CD4-positive, alpha-beta T cell treated with Interleukin-15 for 4 hours (primary cell): ENCODE measurements at regions not wholly inside any gene's neighbourhood (a gene's known extent, or its start where the extent isn't known, plus 50 kb on each side); places are given as distances from the start of the nearest gene placed in this dataset.

Experiments
- DNase-seq: peaks from one replicate; pipeline ENCODE4 v3.0.0-alpha.2; 2020; ENCODE audit warnings: low spot score

DNA sequence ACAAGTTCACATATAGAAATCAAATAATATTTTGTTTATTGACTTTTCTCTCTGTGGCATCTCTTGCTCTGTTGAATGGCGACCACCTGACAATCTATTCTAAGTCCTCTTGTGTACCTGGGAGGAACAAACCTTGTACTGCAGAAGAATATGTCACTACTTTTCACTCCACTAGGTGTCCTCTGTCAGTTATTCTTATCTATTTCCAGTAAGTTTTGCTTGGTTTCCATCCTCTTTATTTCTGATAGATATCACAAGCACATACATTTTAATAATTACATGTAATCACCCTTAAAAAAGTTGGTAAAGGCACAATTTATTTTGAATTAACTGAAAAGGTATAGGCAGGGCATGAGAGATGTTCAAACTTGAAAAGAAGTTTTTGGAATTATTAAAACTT is 238.4 kb downstream of the SNCA start:
- DNase-seq: no peak

DNA sequence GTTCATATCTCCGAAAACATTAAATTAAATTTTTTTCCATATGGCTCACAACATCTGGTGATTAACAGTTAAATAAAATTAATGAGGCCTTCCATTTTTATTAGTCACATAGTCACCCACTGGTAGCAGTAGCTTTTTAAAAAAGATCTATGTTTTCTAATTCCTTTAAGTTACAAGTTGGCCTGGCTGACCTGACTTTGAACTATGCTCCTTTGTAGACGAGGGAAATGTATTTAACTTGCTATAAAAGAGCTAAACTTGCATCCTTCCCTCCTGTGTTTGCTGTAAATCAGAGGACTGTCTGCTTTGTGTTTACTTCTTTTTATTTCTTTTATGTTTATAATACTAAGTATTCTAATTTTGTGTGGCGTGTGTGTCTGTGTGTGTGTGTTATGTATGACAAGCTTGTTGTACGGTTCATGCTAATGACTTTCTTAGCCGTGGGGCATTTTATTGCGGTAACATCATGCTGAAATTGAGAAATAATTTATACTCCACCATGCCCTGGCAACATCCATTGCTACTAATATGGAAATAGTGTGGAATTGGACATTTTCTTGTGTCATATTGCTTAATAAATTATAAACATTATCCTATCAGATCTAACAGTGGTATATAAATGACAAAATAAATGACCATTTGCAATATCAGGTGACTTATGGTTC is 241.7 kb downstream of the SNCA start:
- no peak for DNase-seq

DNA sequence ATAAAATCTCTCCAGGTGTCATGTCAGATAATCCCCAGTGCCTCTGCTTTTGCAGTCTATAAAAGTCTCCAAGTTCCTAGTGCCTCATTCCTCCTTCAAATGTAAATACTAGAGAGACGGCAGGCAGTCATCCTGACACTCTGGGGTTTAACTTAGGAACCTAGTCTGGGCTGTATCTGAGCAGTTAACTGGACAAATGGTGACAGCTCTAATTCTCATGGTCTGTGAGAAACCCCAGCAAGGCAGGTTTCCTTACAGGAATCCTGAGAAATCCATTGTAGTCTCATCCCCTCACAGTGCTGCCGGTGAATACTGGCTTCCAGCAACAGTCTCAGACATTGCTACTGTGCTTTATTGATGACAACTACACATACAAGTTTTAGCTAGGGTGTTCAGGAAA is 246.8 kb downstream of the SNCA start:
- no peak for DNase-seq

DNA sequence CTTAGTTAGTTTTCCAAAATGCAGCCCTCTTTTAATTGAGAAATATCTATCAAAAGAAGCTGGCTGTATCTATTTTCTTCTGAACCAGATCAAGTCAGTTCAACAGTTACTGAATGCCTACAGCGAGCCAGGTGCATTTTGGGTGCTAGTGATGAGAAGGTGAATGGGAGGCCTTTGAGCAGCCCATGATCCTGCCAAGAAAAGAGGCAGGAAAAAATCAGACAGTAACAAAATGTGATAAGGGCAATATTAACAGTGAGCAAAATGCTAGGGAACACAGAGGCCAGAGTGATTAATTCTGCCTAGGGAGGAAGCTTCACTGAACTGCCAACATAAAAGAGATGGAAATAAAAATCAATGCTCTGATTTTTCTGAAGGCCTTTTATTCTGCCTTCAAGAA is 248.5 kb downstream of the SNCA start:
- no peak for DNase-seq

DNA sequence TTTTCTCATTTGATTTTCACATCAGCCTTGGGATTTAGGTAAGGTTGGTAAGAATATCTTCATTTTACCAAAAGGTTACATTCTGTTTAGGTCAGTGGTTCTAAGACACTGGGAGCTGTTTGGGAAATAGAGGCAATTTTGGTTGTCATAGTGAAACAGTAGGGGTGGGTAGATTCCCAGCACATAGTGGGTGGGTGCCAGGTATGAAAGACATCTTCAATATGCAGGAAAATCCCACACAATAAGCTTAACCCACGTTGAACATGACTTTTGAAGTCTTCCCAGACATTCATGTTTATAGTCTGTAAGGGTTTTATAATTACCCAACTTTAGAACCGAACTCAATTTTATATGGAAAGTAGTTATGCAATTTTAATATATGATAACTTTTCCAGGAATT is 249.6 kb downstream of the SNCA start:
- DNase-seq: no peak

DNA sequence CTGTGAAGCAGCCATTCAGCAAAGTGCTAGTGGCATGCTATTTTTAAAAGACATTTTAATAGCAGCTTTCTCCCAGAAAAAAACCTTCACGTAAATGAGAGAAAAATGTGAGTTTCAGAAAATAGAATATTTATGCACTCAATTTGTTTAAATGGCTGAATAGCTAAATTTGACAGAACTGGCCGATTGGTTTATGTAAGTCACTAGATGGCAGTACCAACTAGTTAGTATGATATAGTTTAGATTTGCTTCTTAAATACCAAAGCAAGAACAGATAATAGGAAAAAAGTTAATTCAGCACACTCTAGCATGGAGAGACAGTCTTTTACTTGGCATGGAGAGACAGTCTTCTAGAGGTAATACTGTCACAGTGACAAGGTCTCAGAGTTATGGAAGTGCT is 250.1 kb downstream of the SNCA start:
- DNase-seq: no peak

DNA sequence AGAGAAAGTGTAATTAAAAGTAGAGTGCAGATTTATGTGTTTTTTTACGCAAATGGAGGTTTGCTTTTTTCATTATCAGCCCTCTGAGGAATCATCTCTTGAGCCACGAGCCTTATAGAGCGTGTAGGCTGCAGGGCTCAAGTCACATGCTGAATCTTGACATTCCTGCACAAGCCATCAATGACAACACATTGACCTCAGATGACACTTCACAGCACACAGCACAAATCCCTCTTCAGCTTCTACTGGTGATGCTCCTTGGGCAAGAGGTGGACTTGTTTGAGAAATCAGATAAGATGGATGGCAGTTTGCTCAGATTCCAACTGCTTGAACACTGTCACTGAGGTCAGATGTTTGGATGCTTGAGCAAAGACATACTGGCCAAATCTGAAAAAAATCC is 250.6 kb downstream of the SNCA start:
- DNase-seq: no peak

DNA sequence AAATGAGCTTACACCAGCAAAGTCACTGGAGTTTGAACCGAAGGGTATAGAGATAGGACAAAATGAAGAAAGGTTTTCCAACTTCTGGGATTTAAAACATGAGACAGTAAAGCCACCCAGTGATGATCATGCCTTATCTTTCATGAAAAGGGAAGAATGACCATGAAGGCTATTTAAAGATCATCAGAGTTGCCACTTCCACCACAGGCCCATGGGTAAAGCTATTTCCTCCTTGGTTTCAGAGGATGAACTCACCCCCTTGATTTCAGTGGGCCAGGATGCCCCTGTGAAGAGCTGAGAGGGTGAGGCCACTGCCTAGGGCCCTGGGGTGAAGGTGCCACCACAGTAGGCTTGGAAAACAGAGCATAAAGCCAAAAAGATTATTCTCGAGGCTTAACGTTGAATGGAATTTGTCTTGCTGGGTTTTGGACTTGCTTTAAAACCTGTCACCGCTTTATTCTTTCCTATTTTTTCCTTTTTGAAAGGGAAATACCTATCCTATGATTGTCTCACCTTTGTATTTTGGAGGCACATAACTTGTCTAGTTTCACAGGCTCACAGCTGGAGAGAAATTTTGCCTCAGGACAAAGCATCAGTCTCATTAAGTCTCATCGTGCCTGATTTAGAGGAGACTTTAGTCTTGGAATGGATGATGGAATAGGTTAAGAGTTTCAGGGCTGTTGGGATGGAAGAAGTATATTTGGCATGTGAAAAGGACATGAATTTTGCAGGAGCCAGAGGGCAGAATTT is 254.0 kb downstream of the SNCA start:
- no peak for DNase-seq

DNA sequence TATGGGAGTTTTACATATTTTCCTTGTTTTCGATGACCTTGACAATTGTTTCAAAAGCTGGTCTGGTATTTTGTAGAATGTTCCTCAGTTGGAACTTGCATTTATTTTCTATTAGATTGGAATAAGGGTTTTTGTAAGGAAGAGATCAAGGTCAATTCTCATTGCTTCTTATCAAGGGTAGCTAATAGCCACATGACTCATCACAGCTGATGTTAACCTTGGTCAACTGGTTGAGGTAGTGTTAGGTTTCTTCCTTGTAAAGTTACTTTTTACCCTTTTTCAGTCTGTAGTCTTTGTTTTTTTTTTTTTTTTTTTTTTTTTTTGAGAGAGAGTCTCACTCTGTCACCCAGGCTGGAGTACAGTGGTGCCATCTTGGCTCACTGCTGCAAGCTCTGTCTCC is 257.2 kb downstream of the SNCA start:
- DNase-seq: no peak

DNA sequence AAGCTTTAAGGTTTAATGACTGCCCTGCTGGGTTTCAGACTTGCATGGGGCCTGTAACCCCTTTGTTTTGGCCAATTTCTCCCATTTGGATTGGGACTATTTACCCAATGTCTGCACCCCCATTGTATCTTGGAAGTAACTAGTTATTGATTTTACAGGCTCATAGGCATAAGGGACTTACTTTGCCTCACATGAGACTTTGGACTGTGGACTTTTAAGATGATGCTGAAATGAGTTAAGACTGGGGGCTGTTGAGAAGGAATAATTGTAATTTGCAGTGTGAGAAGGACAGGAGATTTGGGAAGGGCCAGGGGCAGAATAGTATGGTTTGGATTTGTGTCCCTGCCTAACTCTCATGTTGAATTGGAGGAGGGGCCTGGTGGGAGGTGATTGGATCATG is 260.7 kb downstream of the SNCA start:
- DNase-seq: no peak

DNA sequence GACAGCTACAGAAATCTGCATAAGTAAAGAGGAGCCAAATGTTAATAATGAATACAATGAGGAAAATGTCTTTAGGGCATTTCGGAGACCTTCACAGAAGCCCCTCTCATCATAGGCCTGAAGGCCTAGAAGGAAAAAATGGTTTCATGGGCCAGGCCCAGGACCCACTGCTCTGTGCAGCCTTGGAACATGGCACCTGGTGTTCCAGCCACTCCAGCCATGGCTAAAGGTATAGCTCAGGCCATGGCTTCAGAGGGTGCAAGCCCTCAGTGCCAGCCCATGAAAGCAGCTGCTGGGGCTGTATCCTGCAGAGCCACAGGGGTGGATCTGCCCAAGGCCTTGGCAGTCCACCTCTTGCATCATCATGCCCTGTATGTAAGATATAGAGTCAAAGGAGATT is 261.1 kb downstream of the SNCA start:
- DNase-seq: no peak

DNA sequence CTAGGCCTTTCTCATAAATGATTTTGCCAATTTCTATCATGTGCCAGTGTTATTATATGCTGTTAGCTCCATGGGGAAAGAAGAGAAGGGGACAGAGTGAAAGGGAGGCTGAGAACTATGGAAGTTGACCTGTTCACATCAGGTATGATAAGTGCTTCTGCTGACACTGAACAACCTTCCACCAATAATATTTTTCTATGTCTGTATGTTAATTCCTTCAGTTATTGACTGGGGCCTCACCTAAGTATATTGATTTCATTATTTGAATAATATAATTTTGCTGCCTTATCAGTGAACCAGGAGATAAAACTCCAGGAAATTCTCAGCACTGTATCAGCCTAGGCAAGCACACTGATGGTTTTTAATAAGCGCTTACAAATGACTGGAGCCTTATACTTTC is 262.8 kb downstream of the SNCA start:
- no peak for DNase-seq

DNA sequence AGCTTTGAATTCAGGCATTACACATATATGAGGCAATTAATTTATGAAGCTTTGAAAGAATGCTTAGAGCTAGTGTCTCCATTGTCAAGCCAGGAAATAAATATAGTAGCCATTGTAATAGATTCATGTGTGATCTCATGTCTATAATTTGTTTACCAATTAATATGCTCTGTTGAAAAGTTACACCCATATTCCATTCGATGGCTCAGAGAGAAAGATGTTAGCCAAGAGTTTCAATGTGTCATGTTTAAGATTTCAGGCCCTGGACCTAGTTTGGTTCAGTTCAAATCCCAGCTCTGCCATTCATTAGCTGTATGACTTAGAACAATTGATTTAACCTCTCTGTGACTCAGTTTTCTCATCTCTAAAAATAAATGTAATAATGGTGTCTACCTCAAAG is 263.3 kb downstream of the SNCA start:
- DNase-seq: no peak

DNA sequence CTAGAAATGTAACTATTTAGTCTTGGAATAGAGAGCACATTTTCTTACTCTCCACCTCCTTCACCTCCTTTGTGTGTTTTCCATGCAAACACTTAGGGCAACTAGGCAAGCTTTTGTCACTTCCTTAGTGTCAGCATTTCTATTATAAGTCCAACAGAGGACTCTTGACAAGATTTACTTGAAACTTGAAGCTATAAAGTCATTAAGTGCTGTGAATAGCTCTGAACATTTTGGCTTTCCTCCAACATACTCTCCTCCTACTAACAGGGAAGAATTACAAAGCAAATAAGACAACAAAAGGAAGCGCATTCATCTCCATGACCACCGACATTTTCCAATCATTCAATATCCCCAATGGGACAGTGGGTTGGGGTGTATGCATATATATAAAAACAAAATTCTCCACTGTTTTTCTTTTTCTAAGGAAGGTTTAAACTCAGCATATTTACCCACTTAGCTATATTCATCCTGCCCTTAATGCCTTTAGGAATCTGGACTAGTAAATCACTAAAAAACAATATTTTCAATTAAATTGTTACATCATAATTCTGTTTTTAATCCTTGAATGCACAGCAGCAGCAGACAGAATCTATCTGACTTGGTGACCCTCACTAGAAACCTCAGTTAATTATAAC is 264.6 kb downstream of the SNCA start:
- no peak for DNase-seq

DNA sequence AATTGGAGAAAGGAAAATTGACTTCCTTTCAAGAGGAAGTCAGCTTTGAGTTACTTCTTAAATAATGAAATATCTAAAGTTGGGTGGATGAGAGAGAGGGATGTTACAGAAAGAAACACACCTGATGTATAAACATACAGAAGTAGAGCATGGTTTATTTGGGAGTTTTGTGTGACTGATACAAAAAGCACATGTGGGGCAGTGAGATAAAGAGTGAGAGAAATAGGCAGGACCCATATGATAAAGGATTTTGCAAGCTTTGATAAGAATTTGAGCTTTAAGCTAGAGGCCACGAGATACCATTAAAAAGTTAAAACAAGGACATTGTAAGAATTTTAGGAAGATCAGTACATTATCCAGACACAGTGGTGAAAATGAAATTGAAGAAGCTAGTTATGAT is 263.3 kb upstream of the GPRIN3 start:
- no peak for DNase-seq

DNA sequence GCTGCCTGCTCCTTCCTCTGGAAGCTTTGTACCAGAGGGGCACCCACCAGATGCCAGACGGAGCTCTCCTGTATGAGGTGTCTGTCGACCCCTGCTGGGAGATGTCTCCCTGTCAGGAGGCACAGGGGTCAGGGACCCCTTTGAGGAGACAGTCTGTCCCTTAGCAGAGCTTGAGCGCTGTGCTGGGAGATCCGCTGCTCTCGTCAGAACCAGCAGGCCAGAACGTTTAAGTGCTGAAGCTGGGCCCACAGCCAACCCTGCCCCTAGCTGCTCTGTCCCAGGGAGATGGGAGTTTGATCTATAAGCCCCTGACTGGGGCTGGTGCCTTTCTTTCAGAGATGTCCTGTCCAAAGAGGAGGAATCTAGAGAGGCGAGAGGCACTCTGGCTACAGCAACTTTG is 260.3 kb upstream of the GPRIN3 start:
- no peak for DNase-seq

DNA sequence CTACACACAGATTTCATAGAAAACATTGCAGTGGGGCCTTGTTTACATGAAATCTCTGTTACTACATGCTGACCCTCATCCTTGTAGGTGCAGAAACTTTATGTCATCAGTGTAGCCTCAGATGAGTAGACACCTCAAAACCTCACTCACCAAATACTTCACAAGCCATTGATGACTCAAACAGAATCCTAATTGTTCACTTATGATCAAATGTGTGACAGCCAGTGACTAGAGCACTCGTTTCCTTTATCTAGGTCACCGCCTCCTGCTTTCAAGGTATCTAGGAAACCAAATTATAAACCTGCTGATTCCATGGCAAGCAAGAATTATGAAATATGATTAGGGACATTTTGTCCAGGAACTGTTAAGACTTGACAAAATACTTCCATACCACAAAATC is 255.8 kb upstream of the GPRIN3 start:
- no peak for DNase-seq

DNA sequence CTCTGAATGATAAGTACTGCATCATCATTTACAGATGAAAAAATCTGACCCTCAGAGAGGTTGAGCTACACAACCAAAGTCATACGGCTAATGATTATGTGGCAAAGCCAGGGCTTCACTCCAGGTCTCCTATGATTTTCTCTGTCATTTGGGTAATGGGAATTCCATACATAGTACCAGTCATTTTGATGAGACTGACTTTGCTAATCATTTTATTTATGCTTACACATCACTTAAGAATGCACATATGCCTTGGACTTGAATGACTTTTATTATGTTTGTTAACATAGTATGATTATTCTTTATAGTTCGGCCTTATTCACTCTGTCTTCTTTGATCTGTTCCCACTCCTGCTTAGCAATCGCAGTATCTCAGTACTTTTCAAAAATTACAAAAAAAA is 255.1 kb upstream of the GPRIN3 start:
- no peak for DNase-seq

DNA sequence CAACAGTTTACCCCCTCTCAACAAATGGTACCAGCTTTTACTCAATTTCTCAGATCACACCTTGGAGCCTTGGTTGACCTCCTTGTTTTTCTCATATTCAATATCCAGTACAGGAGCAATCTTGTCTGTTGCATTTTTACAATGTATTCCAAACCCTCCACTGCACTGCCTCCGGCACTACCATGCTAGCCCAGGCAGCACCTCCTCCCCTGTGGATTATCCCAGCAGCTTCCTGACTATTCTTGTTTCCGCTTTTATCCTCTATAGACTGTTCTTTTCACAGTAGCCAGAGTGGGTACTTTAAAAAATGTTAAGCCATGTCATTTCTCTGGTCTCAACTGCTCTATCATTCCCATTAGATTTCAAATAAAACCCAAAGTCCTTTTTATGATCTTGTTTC is 253.4 kb upstream of the GPRIN3 start:
- DNase-seq: no peak

DNA sequence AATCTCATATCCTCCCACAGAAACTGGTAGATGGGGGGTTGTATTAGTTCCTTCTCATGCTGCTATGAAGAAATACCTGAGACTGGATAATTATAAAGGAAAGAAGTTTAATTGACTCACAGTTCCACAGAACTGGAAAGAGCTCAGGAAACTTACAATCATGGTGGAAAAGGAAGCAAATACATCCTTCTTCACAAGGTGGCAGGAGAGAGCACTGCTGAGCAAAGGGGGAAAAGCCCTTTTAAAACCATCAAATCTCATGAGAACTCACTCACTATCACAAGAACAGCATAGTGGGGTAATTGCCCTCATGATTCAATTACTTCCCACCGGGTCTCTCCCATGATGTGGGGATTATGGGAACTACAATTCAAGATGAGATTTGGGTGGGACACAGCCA is 250.5 kb upstream of the GPRIN3 start:
- DNase-seq: no peak

DNA sequence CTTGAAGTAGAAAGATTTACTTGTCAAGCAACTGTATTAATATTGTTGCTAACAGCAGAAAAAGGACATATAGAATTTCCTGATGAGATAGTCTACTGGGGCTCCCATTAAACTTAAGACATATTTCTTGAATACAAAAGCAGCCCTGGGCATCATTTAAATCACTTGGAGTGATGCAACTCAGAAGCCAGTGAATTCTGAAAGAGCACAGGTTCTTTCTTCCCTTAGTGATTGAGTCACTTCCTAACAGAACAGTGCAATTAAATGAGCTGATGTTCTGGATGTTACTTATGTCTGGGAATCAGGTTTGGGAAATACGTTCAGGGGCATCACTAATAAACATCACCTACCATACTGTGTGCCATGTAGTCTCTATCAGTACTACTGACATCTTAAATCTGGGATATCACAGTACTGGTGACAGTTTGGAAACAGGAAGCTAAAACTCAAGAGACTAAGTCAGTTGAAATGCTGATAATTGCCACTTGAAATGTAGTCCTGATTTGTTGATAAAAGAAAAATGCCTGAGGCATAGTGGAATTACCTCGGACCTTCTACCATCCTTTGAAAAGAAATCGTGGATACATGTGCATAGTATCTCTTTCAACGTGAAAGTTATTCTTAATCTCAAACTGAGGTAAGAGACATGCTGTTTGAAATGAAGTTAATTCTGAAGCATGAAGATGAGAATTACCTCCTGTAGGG is 249.2 kb upstream of the GPRIN3 start:
- DNase-seq: no peak

DNA sequence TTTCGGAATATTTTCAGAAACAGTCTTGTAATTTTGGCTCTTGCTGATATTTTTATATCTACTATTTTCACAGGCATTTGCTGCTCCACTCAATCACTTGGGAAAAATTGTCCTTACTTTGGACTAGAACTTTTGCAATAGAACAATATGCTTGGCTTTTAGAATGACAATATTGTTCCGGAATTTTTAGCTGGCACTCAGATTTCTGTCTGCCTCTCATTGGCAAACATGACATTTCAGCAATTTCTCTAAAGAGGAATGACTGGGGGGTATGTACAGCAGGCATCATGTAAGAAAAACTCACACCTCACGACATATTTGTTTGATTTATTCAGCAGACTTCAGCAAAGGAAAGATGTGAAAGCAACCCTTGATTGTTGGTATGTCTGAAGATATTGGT is 243.6 kb upstream of the GPRIN3 start:
- no peak for DNase-seq

DNA sequence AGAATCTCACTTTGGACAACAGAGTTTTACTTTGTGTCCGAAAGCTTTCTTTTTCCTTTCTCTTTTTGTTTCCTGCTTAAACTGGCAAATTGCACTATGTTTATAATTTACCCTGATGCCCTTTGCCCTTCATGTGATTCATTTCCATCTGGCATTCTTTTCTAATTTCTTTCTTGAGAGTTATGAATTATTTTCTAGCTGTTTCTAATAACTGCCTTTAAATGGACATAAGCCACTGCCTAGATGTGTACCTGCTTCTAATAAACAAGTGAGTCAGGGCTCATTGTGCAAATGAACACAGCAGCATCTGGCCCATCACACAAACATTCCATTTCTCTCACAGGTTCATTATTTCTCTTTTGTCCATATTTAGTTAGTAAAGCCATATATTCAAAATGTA is 242.3 kb upstream of the GPRIN3 start:
- DNase-seq: no peak
